Heart left ventricle (tissue), 16 donors: ENCODE measurements at regions not wholly inside any gene's neighbourhood (a gene's known extent, or its start where the extent isn't known, plus 50 kb on each side); places are given as distances from the start of the nearest gene placed in this dataset.

Experiments
- ATAC-seq, 4 donors: fragments of 200-7000 bp; cut with Tn5 transposase; one replicate each; pipeline ENCODE4 v1.9.1; 2020 to 2022; ENCODE audit warnings: moderate library complexity in 4 of 4, mild to moderate bottlenecking in 3 of 4, moderate number of reproducible peaks in 1 of 4
- DNase-seq, 5 donors: peaks; one replicate each; pipeline ENCODE4 v3.0.0-alpha.2; 2020
- H3K27ac ChIP-seq, 12 donors: fragments of 200-600 bp; sonication (generic) in 4 of 12; one replicate each; pipeline versions ENCODE4 v1.5.0 to v1.8.0; 2016 to 2022; ENCODE audit warnings: mild to moderate bottlenecking in 2 of 12
- H3K27me3 ChIP-seq, 9 donors: fragments of 200-600 bp; sonication (generic) in 2 of 9; one replicate each; pipeline versions ENCODE4 v1.5.1 to v1.8.0; 2016 to 2022; ENCODE audit warnings: mild to moderate bottlenecking in 3 of 9
- H3K36me3 ChIP-seq, 9 donors: fragments of 200-600 bp; sonication (generic) in 2 of 9; one replicate each; pipeline versions ENCODE4 v1.5.0 to v1.8.0; 2018 to 2022; ENCODE audit warnings: mild to moderate bottlenecking in 2 of 9
- H3K4me1 ChIP-seq, 12 donors: fragments of 200-600 bp; sonication (generic) in 4 of 12; one replicate each; pipeline versions ENCODE4 v1.5.0 to v1.8.0; 2016 to 2022; ENCODE audit warnings: mild to moderate bottlenecking in 3 of 12
- H3K4me3 ChIP-seq, 12 donors: fragments of 200-600 bp; sonication (generic) in 4 of 12; one replicate each; pipeline versions ENCODE4 v1.5.0 to v1.8.0; 2017 to 2022; ENCODE audit warnings: mild to moderate bottlenecking in 9 of 12, moderate library complexity in 4 of 12
- H3K9me3 ChIP-seq, 12 donors: fragments of 200-600 bp; sonication (generic) in 4 of 12; one replicate each; pipeline versions ENCODE4 v1.5.0 to v1.8.0; 2016 to 2022; ENCODE audit warnings: mild to moderate bottlenecking in 1 of 12
- POLR2A ChIP-seq, 2 donors: fragments of 450-650 bp; IDR thresholded peaks; one replicate each; pipeline ENCODE4 v1.6.1; 2017; ENCODE audit warnings: antibody characterized with exemption in 2 of 2, mild to moderate bottlenecking in 2 of 2, moderate library complexity in 2 of 2
- WGBS, 4 donors: extraction: QIAGEN DNeasy Blood & Tissue Kit in 2 of 4; methylation state at CpG; one replicate each; pipeline versions ENCODE4 v1.1.5 to v1.1.7; 2013 to 2018; 5-methylcytosine and 5-hydroxymethylcytosine counted together
- intact Hi-C, 10 donors: fragments of 100-400 bp; cut with DNase I; formaldehyde crosslinking; loops; one replicate each; pipeline versions ENCODE4 v1.11.1 to v1.14.2; 2022
- TF ChIP-seq, protein P1 (sequence below), 12 donors: fragments of 200-600 bp; sonication (generic) in 4 of 12; IDR thresholded peaks; one replicate each; pipeline versions ENCODE4 v1.5.0 to v1.8.0; 2018 to 2022; ENCODE audit warnings: antibody characterized with exemption in 12 of 12, mild to moderate bottlenecking in 5 of 12
- donor health status: ischemic (EF 13 %, LVEDD 7.1; RV severe dilation, severe dysfunction).
- donor health status: healthy with polysubstance abuse.
- donor health status: DM: no; HTN: yes; CAD: no.
- donor health status: DM: no; HTN: no; CAD: no.
- donor health status: ischemic (EF 25% LVEDD 6.9; RV normal size, moderate dysfunction).
- donor health status: ischemic (EF 25% LVEDD 5.7; RV mildly dilated, moderate dysfunction).
- donor health status: healthy.
- donor health status: DM: yes; HTN: yes; CAD: no.
- donor health status: ischemic (EF 35%, LVEDD 5.7; RV mildly dilated, moderate dysfunction).
- donor health status: nonischemic (EF 11% LVEDD 7.7; RV severe dilation, severe dysfunction).
- donor health status: DM: yes; HTN: yes; CAD: no.
- donor health status: PGD.
- donor health status: ischemic (EF 29% LVEDD 5.4; RV normal size, mild dysfunction).
- donor health status: nonischemic (EF 23%, LVEDD 6.1; RV moderate dilation, normal function).

DNA sequence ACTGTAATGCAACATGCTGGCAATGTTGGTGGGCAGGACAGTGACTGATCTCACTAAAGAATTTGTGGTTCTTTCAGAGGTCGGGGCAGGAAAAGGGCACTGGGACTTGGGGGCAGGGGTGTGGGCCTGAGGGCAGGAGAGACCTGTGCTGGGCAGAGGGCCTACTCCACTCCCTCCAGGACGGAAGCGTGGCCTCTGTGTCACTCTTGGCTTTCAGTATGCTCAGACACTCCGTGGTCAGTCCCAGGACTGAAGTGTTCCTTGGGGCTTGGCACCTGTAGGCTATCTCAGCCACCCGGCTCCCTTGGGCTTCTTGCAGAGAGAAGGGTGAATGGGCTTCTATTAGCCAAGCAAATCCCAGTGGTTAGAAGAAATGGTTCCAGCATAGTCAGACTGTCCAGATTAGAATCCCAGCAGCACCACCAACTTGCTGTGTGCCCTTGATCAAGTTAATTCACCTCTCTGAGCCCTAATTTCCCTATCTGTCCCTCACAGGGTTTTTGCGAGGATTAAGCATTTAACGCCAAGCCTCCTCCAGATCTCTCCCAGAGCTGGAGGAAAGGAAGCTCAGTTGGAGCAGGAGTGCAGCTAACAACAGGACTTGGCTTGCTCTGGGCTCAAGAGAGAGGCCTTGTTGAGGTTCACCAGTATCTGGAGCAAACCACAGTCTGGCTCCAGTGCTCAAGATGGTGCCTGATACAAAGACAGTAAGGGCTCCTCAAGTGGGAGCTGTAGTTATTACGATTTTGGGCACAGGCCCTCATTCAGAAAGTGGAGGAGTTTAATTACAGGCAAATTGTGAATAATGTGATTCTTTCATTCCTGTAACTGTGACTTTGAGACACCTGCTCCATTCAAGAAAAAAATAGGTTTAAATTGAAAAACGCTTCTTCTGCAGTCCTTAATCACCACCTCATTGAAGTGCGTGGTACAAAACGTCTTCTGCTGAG lies 57.7 kb upstream of the LRP8 start:
- Histone ChIP-seq H3K4me1 (peaks cover 0 to 6% (median 0%) of the 10 kb centered on the region in 12 donors), H3K9me3 (peaks cover 0 to 13% (median 0%) of the 10 kb centered on the region in 12 donors), H3K36me3 (no peaks in the 10 kb centered on the region), H3K27me3 (peaks cover 0 to 20% (median 0%) of the 10 kb centered on the region in 9 donors), H3K4me3 (no peak overlapping the region), H3K27ac (no peak overlapping the region)
- intact Hi-C loops = no loop called here
- no peak for ATAC-seq
- DNase-seq = no peak
- TF ChIP-seq, protein P1, sequence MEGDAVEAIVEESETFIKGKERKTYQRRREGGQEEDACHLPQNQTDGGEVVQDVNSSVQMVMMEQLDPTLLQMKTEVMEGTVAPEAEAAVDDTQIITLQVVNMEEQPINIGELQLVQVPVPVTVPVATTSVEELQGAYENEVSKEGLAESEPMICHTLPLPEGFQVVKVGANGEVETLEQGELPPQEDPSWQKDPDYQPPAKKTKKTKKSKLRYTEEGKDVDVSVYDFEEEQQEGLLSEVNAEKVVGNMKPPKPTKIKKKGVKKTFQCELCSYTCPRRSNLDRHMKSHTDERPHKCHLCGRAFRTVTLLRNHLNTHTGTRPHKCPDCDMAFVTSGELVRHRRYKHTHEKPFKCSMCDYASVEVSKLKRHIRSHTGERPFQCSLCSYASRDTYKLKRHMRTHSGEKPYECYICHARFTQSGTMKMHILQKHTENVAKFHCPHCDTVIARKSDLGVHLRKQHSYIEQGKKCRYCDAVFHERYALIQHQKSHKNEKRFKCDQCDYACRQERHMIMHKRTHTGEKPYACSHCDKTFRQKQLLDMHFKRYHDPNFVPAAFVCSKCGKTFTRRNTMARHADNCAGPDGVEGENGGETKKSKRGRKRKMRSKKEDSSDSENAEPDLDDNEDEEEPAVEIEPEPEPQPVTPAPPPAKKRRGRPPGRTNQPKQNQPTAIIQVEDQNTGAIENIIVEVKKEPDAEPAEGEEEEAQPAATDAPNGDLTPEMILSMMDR (IDR thresholded peaks at IDR 0.05) = no peak
- TF ChIP-seq POLR2A (IDR thresholded peaks at IDR 0.05) = no peak
- WGBS, 4 donors = 65 to 75% (median 67%) methylated on average over 11 of the region's 11 CpGs

DNA sequence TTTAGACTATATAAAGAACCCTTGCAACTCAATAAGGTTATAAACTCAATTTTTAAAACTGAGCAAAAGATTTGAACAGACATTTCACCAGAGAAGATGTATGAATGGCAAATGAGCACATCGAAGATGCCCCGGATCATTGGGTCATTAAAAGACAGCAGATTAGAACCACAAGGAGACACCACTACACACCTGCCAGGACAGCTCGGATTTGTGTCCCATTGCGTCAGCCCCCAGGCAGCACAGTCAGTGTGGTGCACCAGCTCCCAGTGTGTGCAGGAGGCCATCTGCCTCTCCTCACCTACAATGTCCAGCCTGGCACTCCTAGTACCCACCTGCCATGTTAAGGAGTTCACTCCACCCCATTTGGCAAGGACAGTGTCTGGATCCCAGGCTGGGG lies 61.1 kb upstream of the LRP8 start:
- WGBS, 4 donors = 90 to 97% (median 95%) methylated on average over 4 of the region's 4 CpGs
- intact Hi-C loops = no loop called here
- no peaks in the 10 kb centered on the region for H3K36me3 ChIP-seq
- H3K27me3 ChIP-seq = peaks cover 0 to 7% (median 0%) of the 10 kb centered on the region in 9 donors
- peaks cover 0 to 8% (median 0%) of the 10 kb centered on the region in 12 donors for H3K4me1 ChIP-seq
- ATAC-seq (no peak), DNase-seq (no peak)
- no peak overlapping the region for H3K4me3 ChIP-seq
- H3K9me3 ChIP-seq = peaks cover 0 to 13% (median 0%) of the 10 kb centered on the region in 12 donors
- TF ChIP-seq, protein P1 (IDR thresholded peaks at IDR 0.05) = no peak
- TF ChIP-seq POLR2A (IDR thresholded peaks at IDR 0.05) = no peak
- H3K27ac ChIP-seq = no peak overlapping the region

DNA sequence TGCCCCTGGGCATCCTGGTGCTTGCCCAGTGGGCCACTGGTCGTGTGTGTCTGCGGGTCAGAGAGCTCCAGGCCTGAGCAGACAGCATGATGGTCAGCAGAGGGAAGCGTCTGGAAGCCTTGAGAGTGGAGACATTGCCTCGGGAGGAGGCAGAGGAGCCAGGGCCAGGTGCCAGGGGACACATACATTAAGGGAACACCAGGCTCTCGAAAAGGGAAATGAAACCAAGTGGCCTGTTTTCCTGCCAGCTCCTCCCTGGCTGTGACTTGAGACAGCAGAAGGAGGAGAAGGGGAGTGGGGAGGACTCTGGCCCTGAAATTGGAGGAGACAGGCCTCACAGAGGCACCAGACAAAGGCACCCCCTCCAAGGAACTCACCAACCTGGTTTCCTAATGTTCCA lies 62.4 kb upstream of the LRP8 start:
- H3K4me1 ChIP-seq = peaks cover 0 to 8% (median 0%) of the 10 kb centered on the region in 12 donors
- DNase-seq = peak in 2 of 5 donors; percentile 50 to 76
- ATAC-seq = peak in 2 of 4 donors; percentile 21 to 36
- H3K27me3 ChIP-seq = peaks cover 0 to 7% (median 0%) of the 10 kb centered on the region in 9 donors
- WGBS, 4 donors = 38 to 69% (median 54%) methylated on average over 5 of the region's 5 CpGs
- no peak overlapping the region for H3K4me3 ChIP-seq
- TF ChIP-seq POLR2A (IDR thresholded peaks at IDR 0.05) = no peak
- TF ChIP-seq, protein P1 (IDR thresholded peaks at IDR 0.05) = no peak
- no peaks in the 10 kb centered on the region for H3K36me3 ChIP-seq
- no peak overlapping the region for H3K27ac ChIP-seq
- intact Hi-C loops = no loop called here
- H3K9me3 ChIP-seq = peaks cover 0 to 13% (median 0%) of the 10 kb centered on the region in 12 donors

DNA sequence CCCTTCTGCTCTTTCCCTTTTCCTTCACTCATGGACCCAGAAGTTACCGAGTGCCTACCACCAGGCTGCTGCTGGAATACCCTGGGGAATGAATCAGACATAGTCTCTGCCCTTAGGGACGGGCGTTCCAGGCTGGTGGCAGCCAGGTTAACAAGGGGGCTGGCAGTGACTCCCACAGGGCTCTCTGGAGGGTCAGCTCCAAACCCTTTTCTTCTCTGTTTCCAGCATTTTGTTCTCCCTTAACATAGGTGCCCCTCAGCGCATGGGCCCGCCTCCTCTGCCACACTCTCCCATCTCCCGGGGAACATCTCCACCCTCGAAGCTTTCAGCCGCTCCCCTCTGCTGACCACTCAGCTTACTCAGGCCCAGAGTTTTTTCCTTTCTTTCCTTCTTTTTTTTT lies 62.9 kb upstream of the LRP8 start:
- no peak for DNase-seq
- no peak for ATAC-seq
- H3K36me3 ChIP-seq = no peaks in the 10 kb centered on the region
- WGBS, 4 donors = 84 to 86% (median 84%) methylated on average over 8 of the region's 8 CpGs
- H3K4me3 ChIP-seq = no peak overlapping the region
- H3K27me3 ChIP-seq = peaks cover 0 to 7% (median 0%) of the 10 kb centered on the region in 9 donors
- TF ChIP-seq, protein P1 (IDR thresholded peaks at IDR 0.05) = no peak
- peaks cover 0 to 8% (median 0%) of the 10 kb centered on the region in 12 donors for H3K4me1 ChIP-seq
- H3K9me3 ChIP-seq = peaks cover 0 to 13% (median 0%) of the 10 kb centered on the region in 12 donors
- no peak overlapping the region for H3K27ac ChIP-seq
- intact Hi-C loops = no loop called here
